Suprapubic skin (tissue), 4 donors: ENCODE measurements at regions not wholly inside any gene's neighbourhood (a gene's known extent, or its start where the extent isn't known, plus 50 kb on each side); places are given as distances from the start of the nearest gene placed in this dataset.

Experiments
- DNase-seq, 2 donors: peaks; one replicate each; pipeline ENCODE4 v3.0.0-alpha.2; 2019; ENCODE audit warnings: low spot score in 2 of 2
- H3K27ac ChIP-seq: fragments of 200-600 bp; sonication (generic); one replicate; pipeline ENCODE4 v1.5.1; 2019
- H3K27me3 ChIP-seq: fragments of 200-600 bp; sonication (generic); one replicate; pipeline ENCODE4 v1.5.1; 2019
- H3K36me3 ChIP-seq: fragments of 200-600 bp; sonication (generic); one replicate; pipeline ENCODE4 v1.5.1; 2019
- H3K4me1 ChIP-seq: fragments of 200-600 bp; sonication (generic); one replicate; pipeline ENCODE4 v1.5.1; 2019
- H3K4me3 ChIP-seq: fragments of 200-600 bp; sonication (generic); one replicate; pipeline ENCODE4 v1.5.1; 2019; ENCODE audit warnings: mild to moderate bottlenecking
- H3K9me3 ChIP-seq: fragments of 200-600 bp; sonication (generic); one replicate; pipeline ENCODE4 v1.5.1; 2019
- EP300 ChIP-seq: sonication (generic); formaldehyde crosslinking; IDR thresholded peaks from one replicate; pipeline ENCODE4 v1.6.1; 2017; ENCODE audit warnings: antibody characterized with exemption
- POLR2A ChIP-seq, 2 donors: fragments of 450-650 bp; IDR thresholded peaks; one replicate each; pipeline ENCODE4 v1.6.1; 2017; ENCODE audit warnings: antibody characterized with exemption in 2 of 2, mild to moderate bottlenecking in 2 of 2, moderate library complexity in 2 of 2
- POLR2AphosphoS5 ChIP-seq, 3 donors: sonication (generic); formaldehyde crosslinking; IDR thresholded peaks; one replicate each; pipeline ENCODE4 v1.6.1; 2017; ENCODE audit warnings: antibody characterized with exemption in 3 of 3
- WGBS: methylation state at CpG from one replicate; pipeline ENCODE4 v1.1.5; 2018; 5-methylcytosine and 5-hydroxymethylcytosine counted together
- TF ChIP-seq, protein P1 (sequence below), 2 donors: fragments of 200-600 bp in 1 of 2; fragments of 450-650 bp in 1 of 2; sonication (generic) in 1 of 2; IDR thresholded peaks; one replicate each; pipeline ENCODE4 v1.5.1; 2016 to 2019; ENCODE audit warnings: antibody characterized with exemption in 2 of 2, mild to moderate bottlenecking in 1 of 2, moderate library complexity in 1 of 2

GRCh38 chr11:37671321-37671720, 1073.3 kb upstream of the RAG2 start:
- TF ChIP-seq EP300 (no peak), POLR2A (IDR thresholded peaks at IDR 0.05) (no peak), POLR2AphosphoS5 (IDR thresholded peaks at IDR 0.05) (no peak)
- TF ChIP-seq, protein P1, sequence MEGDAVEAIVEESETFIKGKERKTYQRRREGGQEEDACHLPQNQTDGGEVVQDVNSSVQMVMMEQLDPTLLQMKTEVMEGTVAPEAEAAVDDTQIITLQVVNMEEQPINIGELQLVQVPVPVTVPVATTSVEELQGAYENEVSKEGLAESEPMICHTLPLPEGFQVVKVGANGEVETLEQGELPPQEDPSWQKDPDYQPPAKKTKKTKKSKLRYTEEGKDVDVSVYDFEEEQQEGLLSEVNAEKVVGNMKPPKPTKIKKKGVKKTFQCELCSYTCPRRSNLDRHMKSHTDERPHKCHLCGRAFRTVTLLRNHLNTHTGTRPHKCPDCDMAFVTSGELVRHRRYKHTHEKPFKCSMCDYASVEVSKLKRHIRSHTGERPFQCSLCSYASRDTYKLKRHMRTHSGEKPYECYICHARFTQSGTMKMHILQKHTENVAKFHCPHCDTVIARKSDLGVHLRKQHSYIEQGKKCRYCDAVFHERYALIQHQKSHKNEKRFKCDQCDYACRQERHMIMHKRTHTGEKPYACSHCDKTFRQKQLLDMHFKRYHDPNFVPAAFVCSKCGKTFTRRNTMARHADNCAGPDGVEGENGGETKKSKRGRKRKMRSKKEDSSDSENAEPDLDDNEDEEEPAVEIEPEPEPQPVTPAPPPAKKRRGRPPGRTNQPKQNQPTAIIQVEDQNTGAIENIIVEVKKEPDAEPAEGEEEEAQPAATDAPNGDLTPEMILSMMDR (IDR thresholded peaks at IDR 0.05): no peak
- Histone ChIP-seq H3K27ac (no peak overlapping the region), H3K27me3 (no peaks in the 10 kb centered on the region), H3K4me3 (no peak overlapping the region), H3K4me1 (no peaks in the 10 kb centered on the region), H3K9me3 (no peaks in the 10 kb centered on the region), H3K36me3 (no peaks in the 10 kb centered on the region)
- no peak for DNase-seq

DNA sequence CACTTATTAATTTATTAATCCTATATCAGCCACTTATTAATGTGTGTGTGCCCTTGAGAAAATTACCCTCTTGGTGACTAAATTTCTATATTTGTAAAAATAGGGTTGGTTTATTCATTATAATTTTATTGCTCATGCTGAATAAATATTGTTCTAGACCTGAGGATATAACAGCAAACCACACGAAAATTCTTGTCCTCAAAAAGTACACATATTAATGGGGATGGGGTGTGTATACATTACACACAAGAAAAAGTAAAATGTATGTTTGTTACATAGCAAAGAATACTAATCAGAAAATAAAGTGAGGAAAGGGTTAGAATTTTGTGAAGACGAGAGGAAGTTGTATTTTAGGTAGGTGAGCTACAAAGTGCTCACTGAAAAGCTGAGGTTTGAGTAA, 1068.9 kb upstream of the RAG2 start:
- Histone ChIP-seq H3K4me3 (no peak overlapping the region), H3K9me3 (no peaks in the 10 kb centered on the region), H3K36me3 (no peaks in the 10 kb centered on the region), H3K4me1 (no peaks in the 10 kb centered on the region), H3K27me3 (no peaks in the 10 kb centered on the region), H3K27ac (no peak overlapping the region)
- no peak for DNase-seq
- WGBS: 70% methylated on average over 2 of the region's 2 CpGs
- TF ChIP-seq POLR2A (IDR thresholded peaks at IDR 0.05) (no peak), POLR2AphosphoS5 (IDR thresholded peaks at IDR 0.05) (no peak), EP300 (no peak)
- TF ChIP-seq, protein P1 (IDR thresholded peaks at IDR 0.05): no peak

DNA sequence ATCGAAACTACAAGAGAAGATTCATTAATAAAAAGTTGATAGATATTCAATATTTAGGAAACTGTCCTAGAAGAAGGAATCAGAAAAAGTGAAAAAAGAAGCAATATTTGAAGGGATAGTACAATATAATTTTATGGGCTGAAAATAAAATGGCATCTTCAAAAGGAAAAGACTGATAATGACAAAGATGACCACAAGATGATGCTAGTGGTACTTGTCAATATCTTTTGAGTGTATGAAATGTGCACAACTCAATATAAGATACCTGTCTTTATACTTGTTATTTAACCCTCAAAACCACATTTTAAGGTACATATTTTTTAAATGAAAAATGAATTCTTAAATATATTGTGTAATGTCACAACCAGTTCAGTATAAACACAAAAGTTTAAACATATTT, 1059.6 kb upstream of the RAG2 start:
- Histone ChIP-seq H3K4me1 (no peaks in the 10 kb centered on the region), H3K4me3 (no peak overlapping the region), H3K36me3 (no peaks in the 10 kb centered on the region), H3K27me3 (no peaks in the 10 kb centered on the region), H3K27ac (no peak overlapping the region), H3K9me3 (peaks cover 5% of the 10 kb centered on the region)
- 89% methylated on average over 1 of the region's 1 CpG for WGBS
- DNase-seq: no peak
- TF ChIP-seq, protein P1 (IDR thresholded peaks at IDR 0.05): no peak
- TF ChIP-seq POLR2A (IDR thresholded peaks at IDR 0.05) (no peak), EP300 (no peak), POLR2AphosphoS5 (IDR thresholded peaks at IDR 0.05) (no peak)

- Histone ChIP-seq H3K27me3 (no peaks in the 10 kb centered on the region), H3K9me3 (no peaks in the 10 kb centered on the region), H3K36me3 (no peaks in the 10 kb centered on the region), H3K4me3 (no peak overlapping the region), H3K27ac (no peak overlapping the region), H3K4me1 (no peaks in the 10 kb centered on the region)
- 38% methylated on average over 1 of the region's 1 CpG for WGBS
- DNase-seq: no peak
- TF ChIP-seq, protein P1 (IDR thresholded peaks at IDR 0.05): no peak
- no peak for TF ChIP-seq POLR2A (IDR thresholded peaks at IDR 0.05)
- TF ChIP-seq POLR2AphosphoS5 (IDR thresholded peaks at IDR 0.05): no peak
- no peak for TF ChIP-seq EP300
Observed at GRCh38 chr11:37647767-37648166, 1049.7 kb upstream of the RAG2 start.

DNA sequence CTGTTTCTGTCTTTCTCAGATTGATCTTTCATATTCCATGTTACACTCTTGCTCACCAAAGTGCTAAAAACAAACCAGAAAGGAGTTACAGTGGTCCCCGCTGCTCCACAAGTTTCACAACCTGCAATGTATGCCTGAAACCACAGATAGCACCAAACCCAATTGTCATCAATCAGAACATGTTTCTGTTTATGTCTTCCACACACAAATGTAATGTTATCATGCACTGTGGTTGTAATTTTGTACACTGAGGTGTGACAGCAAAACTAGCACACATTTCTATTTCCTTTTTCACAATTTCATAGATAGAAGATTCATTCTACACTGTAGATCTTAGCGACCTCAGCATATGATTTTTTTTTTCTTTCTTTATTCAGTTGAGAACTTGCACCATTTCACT, 1045.9 kb upstream of the RAG2 start:
- TF ChIP-seq, protein P1 (IDR thresholded peaks at IDR 0.05): no peak
- TF ChIP-seq EP300: no peak
- no peak for TF ChIP-seq POLR2AphosphoS5 (IDR thresholded peaks at IDR 0.05)
- TF ChIP-seq POLR2A (IDR thresholded peaks at IDR 0.05): no peak
- no peak overlapping the region for H3K27ac ChIP-seq
- H3K27me3 ChIP-seq: no peaks in the 10 kb centered on the region
- DNase-seq: no peak
- 85% methylated on average over 2 of the region's 2 CpGs for WGBS
- H3K36me3 ChIP-seq: no peaks in the 10 kb centered on the region
- H3K4me1 ChIP-seq: no peaks in the 10 kb centered on the region
- H3K9me3 ChIP-seq: no peaks in the 10 kb centered on the region
- H3K4me3 ChIP-seq: no peak overlapping the region
